ENCODE measurements at regions not wholly inside any gene's neighbourhood (a gene's known extent, or its start where the extent isn't known, plus 50 kb on each side); places are given as distances from the start of the nearest gene placed in this dataset.

- Histone ChIP-seq H3K9me3 (no peaks in the 10 kb centered on the region), H3K4me1 (peaks cover 0 to 16% (median 14%) of the 10 kb centered on the region in 4 donors), H3K27me3 (peaks cover 0 to 41% of the 10 kb centered on the region in 2 donors), H3K36me3 (no peaks in the 10 kb centered on the region), H3K27ac (no peak overlapping the region), H3K4me3 (no peak overlapping the region)
- DNase-seq: no peak
- intact Hi-C loops (cut with DNase I; ENCODE audit: low total_unique reads): no loop called here
- TF ChIP-seq CTCF (IDR thresholded peaks at IDR 0.05): no peak
Measured at GRCh38 chr1:54497338-54497737, 50.7 kb upstream of the ACOT11 start.

GRCh38 chr1:54495954-54496353 is 52.1 kb upstream of the ACOT11 start:
- no peaks in the 10 kb centered on the region for H3K36me3 ChIP-seq
- H3K9me3 ChIP-seq: no peaks in the 10 kb centered on the region
- no peak overlapping the region for H3K4me3 ChIP-seq
- no peak overlapping the region for H3K27ac ChIP-seq
- H3K4me1 ChIP-seq: peaks cover 0 to 19% (median 15%) of the 10 kb centered on the region in 4 donors
- peaks cover 0 to 30% of the 10 kb centered on the region in 2 donors for H3K27me3 ChIP-seq
- TF ChIP-seq CTCF (IDR thresholded peaks at IDR 0.05): no peak
- intact Hi-C loops (cut with DNase I; ENCODE audit: low total_unique reads): no loop called here
- no peak for DNase-seq

- DNase-seq: no peak
- intact Hi-C loops (cut with DNase I; ENCODE audit: low total_unique reads): no loop called here
- H3K4me1 ChIP-seq: peaks cover 0 to 23% (median 16%) of the 10 kb centered on the region in 4 donors
- no peaks in the 10 kb centered on the region for H3K9me3 ChIP-seq
- no peaks in the 10 kb centered on the region for H3K36me3 ChIP-seq
- H3K4me3 ChIP-seq: no peak overlapping the region
- peaks cover 0 to 12% of the 10 kb centered on the region in 2 donors for H3K27me3 ChIP-seq
- no peak for TF ChIP-seq CTCF (IDR thresholded peaks at IDR 0.05)
- no peak overlapping the region for H3K27ac ChIP-seq
Measured at GRCh38 chr1:54493608-54494007, 54.4 kb upstream of the ACOT11 start.

- intact Hi-C loops (cut with DNase I; ENCODE audit: low total_unique reads): no loop called here
- TF ChIP-seq CTCF (IDR thresholded peaks at IDR 0.05): no peak
Measured at GRCh38 chr1:54490361-54491248, 57.4 kb upstream of the ACOT11 start.

GRCh38 chr1:54489627-54490250 is 58.3 kb upstream of the ACOT11 start:
- Histone ChIP-seq H3K36me3 (no peaks in the 10 kb centered on the region), H3K9me3 (no peaks in the 10 kb centered on the region), H3K27ac (peak overlapping the region; percentile 90 to 99), H3K27me3 (no peaks in the 10 kb centered on the region), H3K4me1 (peaks cover 0 to 40% (median 26%) of the 10 kb centered on the region in 4 donors), H3K4me3 (peak overlapping the region; percentile 61 to 62)
- DNase-seq: no peak
- peak in 1 of 2 experiments; percentile 4 for TF ChIP-seq CTCF (IDR thresholded peaks at IDR 0.05)
- intact Hi-C loops (cut with DNase I; ENCODE audit: low total_unique reads): loop anchor here (2.0 to 10.0 kb wide), 5 partner anchors 217 to 415 kb away; partner anchors contain the start of genes CYB5RL and MRPL37

More at GRCh38 chr1:54490361-54491248, 57.4 kb upstream of the ACOT11 start:
- Histone ChIP-seq H3K4me3 (peak overlapping the region in 1 of 2 donors; percentile 17), H3K4me1 (peaks cover 0 to 40% (median 26%) of the 10 kb centered on the region in 4 donors), H3K9me3 (no peaks in the 10 kb centered on the region), H3K36me3 (no peaks in the 10 kb centered on the region), H3K27ac (peak overlapping the region; percentile 4 to 99), H3K27me3 (no peaks in the 10 kb centered on the region)
- DNase-seq: no peak
